Ovary (tissue), 7 donors: ENCODE measurements at regions not wholly inside any gene's neighbourhood (a gene's known extent, or its start where the extent isn't known, plus 50 kb on each side); places are given as distances from the start of the nearest gene placed in this dataset.

Experiments used
- DNase-seq, 5 donors: peaks; one replicate each; pipeline ENCODE4 v3.0.0-alpha.2; 2019 to 2020
- H3K27ac ChIP-seq, 2 donors: fragments of 200-600 bp; one replicate each; pipeline versions ENCODE4 v1.5.1 to v1.8.0; 2019 to 2022
- H3K27me3 ChIP-seq: fragments of 200-600 bp; one replicate; pipeline ENCODE4 v1.8.0; 2022
- H3K36me3 ChIP-seq: fragments of 200-600 bp; sonication (generic); one replicate; pipeline ENCODE4 v1.5.1; 2019
- H3K4me1 ChIP-seq: one replicate; pipeline ENCODE4 v1.8.1; 2013; ENCODE audit warnings: mild to moderate bottlenecking, moderate library complexity; ENCODE audit not compliant: insufficient read depth
- H3K4me3 ChIP-seq: fragments of 200-600 bp; sonication (generic); one replicate; pipeline ENCODE4 v1.5.1; 2017
- H3K9me3 ChIP-seq, 2 donors: fragments of 200-600 bp in 1 of 2; sonication (generic) in 1 of 2; one replicate each; pipeline versions ENCODE4 v1.5.1 to v1.8.1; 2013 to 2019; ENCODE audit warnings: mild to moderate bottlenecking in 1 of 2, moderate library complexity in 1 of 2
- EP300 ChIP-seq: sonication (generic); formaldehyde crosslinking; IDR thresholded peaks from one replicate; pipeline ENCODE4 v1.6.1; 2017; ENCODE audit warnings: antibody characterized with exemption
- POLR2A ChIP-seq: fragments of 450-650 bp; IDR thresholded peaks from one replicate; pipeline ENCODE4 v1.6.1; 2017; ENCODE audit warnings: antibody characterized with exemption, mild to moderate bottlenecking, moderate library complexity
- WGBS, 3 donors: extraction: QIAGEN DNeasy Blood & Tissue Kit in 1 of 3; methylation state at CpG; one replicate each; pipeline versions ENCODE4 v1.1.5 to v1.1.7; 2013 to 2017; 5-methylcytosine and 5-hydroxymethylcytosine counted together
- intact Hi-C, 4 donors: fragments of 100-400 bp; cut with DNase I; formaldehyde crosslinking; loops; one replicate each; pipeline versions ENCODE4 v1.11.0 to v1.15.1; 2022 to 2023
- TF ChIP-seq, protein P1 (sequence below), 3 donors: fragments of 450-650 bp in 2 of 3; fragments of 200-600 bp in 1 of 3; IDR thresholded peaks; one replicate each; pipeline versions ENCODE4 v1.5.1 to v1.8.0; 2016 to 2022; ENCODE audit warnings: antibody characterized with exemption in 3 of 3, mild to moderate bottlenecking in 1 of 3
- donor health status: DM: no; HTN: no; CAD: no; lungs with moderate emphysema.
- donor health status: DM: no; HTN: no; CAD: no.
- donor health status: Bipolar disorder and iron deficiency.
- donor health status: DM: no; HTN: no; CAD: no.
- donor health status: DM: yes; HTN: yes; CAD: no.

DNA sequence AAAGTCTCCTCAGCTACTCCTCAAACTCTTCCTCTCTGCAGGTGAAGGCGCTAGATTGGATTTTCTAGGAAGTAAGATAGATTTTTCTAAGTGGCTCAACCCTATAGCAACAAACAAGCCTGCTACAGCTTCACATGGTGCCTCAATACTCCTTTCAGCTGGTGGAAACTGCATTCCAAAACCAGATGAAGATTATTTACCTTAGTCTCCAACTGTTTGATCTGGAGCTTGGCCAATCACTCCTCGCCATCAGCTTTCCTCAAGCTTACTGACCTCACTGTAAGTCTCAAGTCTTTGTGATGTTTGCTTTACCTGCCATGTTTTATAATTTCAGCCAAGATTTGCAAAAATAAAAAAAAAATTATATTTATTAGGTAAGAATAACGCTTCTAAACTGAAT lies 622.4 kb downstream of the CHSY3 start:
- Histone ChIP-seq H3K27ac (no peak overlapping the region), H3K27me3 (no peaks in the 10 kb centered on the region), H3K4me3 (no peak overlapping the region), H3K9me3 (no peaks in the 10 kb centered on the region), H3K4me1 (no peaks in the 10 kb centered on the region), H3K36me3 (no peaks in the 10 kb centered on the region)
- DNase-seq = no peak
- TF ChIP-seq, protein P1, sequence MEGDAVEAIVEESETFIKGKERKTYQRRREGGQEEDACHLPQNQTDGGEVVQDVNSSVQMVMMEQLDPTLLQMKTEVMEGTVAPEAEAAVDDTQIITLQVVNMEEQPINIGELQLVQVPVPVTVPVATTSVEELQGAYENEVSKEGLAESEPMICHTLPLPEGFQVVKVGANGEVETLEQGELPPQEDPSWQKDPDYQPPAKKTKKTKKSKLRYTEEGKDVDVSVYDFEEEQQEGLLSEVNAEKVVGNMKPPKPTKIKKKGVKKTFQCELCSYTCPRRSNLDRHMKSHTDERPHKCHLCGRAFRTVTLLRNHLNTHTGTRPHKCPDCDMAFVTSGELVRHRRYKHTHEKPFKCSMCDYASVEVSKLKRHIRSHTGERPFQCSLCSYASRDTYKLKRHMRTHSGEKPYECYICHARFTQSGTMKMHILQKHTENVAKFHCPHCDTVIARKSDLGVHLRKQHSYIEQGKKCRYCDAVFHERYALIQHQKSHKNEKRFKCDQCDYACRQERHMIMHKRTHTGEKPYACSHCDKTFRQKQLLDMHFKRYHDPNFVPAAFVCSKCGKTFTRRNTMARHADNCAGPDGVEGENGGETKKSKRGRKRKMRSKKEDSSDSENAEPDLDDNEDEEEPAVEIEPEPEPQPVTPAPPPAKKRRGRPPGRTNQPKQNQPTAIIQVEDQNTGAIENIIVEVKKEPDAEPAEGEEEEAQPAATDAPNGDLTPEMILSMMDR (IDR thresholded peaks at IDR 0.05) = no peak
- TF ChIP-seq POLR2A = no peak
- no peak for TF ChIP-seq EP300
- intact Hi-C loops = no loop called here
- 60 to 81% (median 61%) methylated on average over 3 of the region's 3 CpGs for WGBS, 3 donors

DNA sequence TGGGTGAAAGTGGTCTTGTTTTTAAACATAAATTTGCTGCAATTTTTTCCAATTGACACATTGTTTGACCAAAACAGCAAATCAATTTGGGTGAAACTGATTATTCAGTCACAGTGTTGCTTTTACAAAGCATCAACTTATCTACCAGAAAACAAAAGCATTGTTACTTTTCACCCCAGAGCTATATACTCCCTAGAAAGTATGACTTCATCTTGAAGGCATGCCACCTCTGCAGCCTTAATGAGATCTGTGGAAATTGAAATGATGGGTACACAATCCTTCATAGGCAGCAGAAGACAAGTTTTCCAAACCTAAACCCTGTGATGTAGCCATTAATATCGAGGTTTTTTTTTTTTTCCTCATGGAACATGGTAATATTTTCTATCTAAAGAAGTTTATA lies 615.9 kb downstream of the CHSY3 start:
- Histone ChIP-seq H3K9me3 (no peaks in the 10 kb centered on the region), H3K4me1 (no peaks in the 10 kb centered on the region), H3K27ac (no peak overlapping the region), H3K36me3 (no peaks in the 10 kb centered on the region), H3K27me3 (no peaks in the 10 kb centered on the region), H3K4me3 (no peak overlapping the region)
- 64 to 85% (median 79%) methylated on average over 1 of the region's 1 CpG for WGBS, 3 donors
- intact Hi-C loops = no loop called here
- DNase-seq = no peak
- no peak for TF ChIP-seq POLR2A
- TF ChIP-seq, protein P1 (IDR thresholded peaks at IDR 0.05) = no peak
- TF ChIP-seq EP300 = no peak

DNA sequence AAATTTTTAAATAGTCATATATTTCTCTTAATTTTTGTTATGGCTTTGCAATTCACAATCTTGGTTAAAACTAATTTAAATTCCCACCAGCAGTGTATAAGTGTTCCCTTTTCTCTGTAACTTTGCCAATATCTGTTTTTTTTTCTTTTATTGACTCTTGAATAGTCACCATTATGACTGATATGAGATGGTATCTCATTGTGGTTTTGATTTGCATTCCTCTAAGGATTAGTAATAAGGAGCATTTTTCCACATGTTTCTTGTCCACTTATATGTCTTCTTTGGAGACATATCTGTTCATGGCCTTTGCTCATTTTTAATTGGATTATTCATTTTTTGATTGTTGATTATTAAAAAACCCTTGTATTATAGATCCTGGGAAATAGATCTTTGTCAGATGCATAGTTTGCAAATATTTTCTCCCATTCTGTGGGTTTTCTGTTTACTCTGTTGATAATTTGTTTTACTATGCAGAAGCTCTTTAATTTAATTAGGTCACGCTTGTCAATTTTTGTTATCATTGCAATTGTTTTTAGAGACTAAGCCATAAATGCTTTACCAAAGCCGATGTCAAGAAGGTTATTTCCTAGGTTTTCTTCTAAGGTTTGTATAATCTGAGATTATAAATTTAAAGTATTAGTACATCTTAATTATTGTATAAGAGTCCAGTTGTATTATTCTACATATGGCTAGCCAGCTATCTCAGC lies 610.9 kb downstream of the CHSY3 start:
- 91 to 96% (median 94%) methylated on average over 2 of the region's 2 CpGs for WGBS, 3 donors
- Histone ChIP-seq H3K27ac (no peak overlapping the region), H3K36me3 (no peaks in the 10 kb centered on the region), H3K27me3 (no peaks in the 10 kb centered on the region), H3K4me3 (no peak overlapping the region), H3K4me1 (no peaks in the 10 kb centered on the region), H3K9me3 (no peaks in the 10 kb centered on the region)
- no peak for DNase-seq
- no peak for TF ChIP-seq EP300
- TF ChIP-seq POLR2A = no peak
- TF ChIP-seq, protein P1 (IDR thresholded peaks at IDR 0.05) = no peak
- intact Hi-C loops = no loop called here

DNA sequence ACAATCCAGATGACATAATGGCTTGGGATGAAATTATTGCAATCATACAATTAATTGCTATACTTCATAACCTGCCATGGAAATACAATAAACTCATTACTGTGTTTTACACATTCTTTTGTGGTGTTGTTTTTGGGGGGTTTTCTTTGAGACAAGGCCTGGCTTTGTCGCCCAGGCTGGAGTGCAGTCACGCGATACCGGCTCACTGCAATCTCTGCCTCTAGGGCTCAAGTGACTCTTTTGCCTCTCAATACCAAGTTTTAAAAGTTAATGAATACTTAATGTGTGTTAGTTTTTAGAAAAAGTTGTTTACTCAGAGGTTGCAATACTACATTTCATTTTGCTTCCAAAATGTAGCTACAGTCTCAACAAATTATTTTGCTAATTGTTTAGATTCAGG lies 598.4 kb downstream of the CHSY3 start:
- intact Hi-C loops = no loop called here
- TF ChIP-seq EP300 (no peak), POLR2A (no peak)
- TF ChIP-seq, protein P1 (IDR thresholded peaks at IDR 0.05) = no peak
- 86 to 89% (median 86%) methylated on average over 4 of the region's 4 CpGs for WGBS, 3 donors
- Histone ChIP-seq H3K27ac (no peak overlapping the region), H3K36me3 (no peaks in the 10 kb centered on the region), H3K27me3 (no peaks in the 10 kb centered on the region), H3K4me1 (no peaks in the 10 kb centered on the region), H3K4me3 (no peak overlapping the region), H3K9me3 (no peaks in the 10 kb centered on the region)
- no peak for DNase-seq
